ENCODE measurements at regions not wholly inside any gene's neighbourhood (a gene's known extent, or its start where the extent isn't known, plus 50 kb on each side); places are given as distances from the start of the nearest gene placed in this dataset.

DNA sequence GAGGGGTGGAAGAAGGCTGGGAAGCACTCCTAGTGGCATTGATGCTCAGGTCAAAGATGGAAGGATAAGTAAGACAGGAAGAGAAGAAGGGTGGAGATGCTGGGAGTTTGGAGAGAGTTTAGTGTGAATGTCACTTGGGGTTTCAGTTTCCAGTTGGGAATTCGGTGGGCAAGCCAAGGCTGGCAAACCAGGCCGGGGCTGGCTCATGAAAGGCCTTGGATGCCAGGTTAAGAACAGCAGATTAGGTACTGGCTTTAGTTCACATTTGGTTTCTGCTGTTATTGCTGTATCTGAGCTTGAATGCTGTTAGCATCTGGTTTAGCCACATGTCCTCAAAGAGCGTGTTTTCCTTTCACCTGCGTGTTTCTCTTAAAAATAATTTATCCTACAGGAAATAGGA is 69.6 kb downstream of the BLID start:
- TF ChIP-seq FOXP2 (optimal IDR thresholded peaks at IDR 0.05; ENCODE audit: borderline replicate concordance, extremely low read depth, extremely low read length, insufficient read depth), result no peak

DNA sequence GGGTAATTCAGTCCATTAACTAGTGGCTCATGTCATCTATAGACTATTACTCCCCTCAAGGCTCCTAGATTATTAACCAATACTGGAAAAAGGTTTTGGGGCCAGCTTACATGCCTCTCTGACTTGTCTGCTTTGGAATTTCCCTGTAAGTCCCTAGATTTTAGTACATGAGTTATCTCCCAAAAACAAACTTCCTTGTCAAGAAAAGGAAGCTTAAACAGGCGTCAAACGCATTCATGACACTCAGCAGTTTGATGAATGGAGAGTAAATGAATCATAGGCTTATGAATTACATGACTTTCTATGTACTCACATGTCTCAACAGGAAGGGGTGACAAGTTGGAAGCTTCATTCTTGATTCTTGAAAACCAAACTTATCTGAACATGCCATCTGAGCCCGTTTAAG is 70.8 kb downstream of the BLID start:
- TF ChIP-seq FOXP2 (optimal IDR thresholded peaks at IDR 0.05; ENCODE audit: borderline replicate concordance, extremely low read depth, extremely low read length, insufficient read depth) (no peak), SIN3A (IDR thresholded peaks at IDR 0.05; ENCODE audit: borderline replicate concordance, insufficient read depth, low read length) (peak; percentile 65; the same call in 1 of the 2 replicates), POLR2AphosphoS5 (IDR thresholded peaks at IDR 0.05; ENCODE audit: low read depth, low read length) (peak; percentile 54; the same call in 1 of the 2 replicates)

DNA sequence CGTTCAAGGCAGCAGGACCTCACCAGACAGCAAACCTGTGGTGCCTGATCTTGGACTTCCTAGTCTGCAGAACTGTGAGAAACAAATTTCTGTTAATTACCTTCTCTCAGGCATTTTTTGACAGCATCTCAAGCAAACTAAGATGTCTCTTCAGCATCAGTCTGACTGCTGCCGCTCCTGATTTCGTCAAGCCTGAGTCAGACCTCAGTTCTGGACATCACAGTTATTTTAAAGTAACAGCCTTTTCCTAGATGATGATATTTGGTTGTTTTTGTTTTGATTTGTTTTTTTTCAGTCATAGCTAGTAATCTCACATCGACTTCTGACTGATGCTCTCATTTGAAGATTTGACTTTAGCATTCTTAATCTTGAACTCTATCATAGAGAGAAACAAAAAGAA is 71.9 kb downstream of the BLID start:
- TF ChIP-seq FOXP2 (optimal IDR thresholded peaks at IDR 0.05; ENCODE audit: borderline replicate concordance, extremely low read depth, extremely low read length, insufficient read depth) (no peak), SIN3A (IDR thresholded peaks at IDR 0.05; ENCODE audit: borderline replicate concordance, insufficient read depth, low read length) (no peak), TAF1 (IDR thresholded peaks at IDR 0.05; ENCODE audit: borderline replicate concordance, insufficient read depth, low read length) (no peak), POLR2AphosphoS5 (IDR thresholded peaks at IDR 0.05; ENCODE audit: low read depth, low read length) (no peak; the same call in 1 of the 2 replicates)
- TF ChIP-seq, protein P1, sequence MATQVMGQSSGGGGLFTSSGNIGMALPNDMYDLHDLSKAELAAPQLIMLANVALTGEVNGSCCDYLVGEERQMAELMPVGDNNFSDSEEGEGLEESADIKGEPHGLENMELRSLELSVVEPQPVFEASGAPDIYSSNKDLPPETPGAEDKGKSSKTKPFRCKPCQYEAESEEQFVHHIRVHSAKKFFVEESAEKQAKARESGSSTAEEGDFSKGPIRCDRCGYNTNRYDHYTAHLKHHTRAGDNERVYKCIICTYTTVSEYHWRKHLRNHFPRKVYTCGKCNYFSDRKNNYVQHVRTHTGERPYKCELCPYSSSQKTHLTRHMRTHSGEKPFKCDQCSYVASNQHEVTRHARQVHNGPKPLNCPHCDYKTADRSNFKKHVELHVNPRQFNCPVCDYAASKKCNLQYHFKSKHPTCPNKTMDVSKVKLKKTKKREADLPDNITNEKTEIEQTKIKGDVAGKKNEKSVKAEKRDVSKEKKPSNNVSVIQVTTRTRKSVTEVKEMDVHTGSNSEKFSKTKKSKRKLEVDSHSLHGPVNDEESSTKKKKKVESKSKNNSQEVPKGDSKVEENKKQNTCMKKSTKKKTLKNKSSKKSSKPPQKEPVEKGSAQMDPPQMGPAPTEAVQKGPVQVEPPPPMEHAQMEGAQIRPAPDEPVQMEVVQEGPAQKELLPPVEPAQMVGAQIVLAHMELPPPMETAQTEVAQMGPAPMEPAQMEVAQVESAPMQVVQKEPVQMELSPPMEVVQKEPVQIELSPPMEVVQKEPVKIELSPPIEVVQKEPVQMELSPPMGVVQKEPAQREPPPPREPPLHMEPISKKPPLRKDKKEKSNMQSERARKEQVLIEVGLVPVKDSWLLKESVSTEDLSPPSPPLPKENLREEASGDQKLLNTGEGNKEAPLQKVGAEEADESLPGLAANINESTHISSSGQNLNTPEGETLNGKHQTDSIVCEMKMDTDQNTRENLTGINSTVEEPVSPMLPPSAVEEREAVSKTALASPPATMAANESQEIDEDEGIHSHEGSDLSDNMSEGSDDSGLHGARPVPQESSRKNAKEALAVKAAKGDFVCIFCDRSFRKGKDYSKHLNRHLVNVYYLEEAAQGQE (IDR thresholded peaks at IDR 0.05; ENCODE audit: insufficient read depth in 1 of 2, low read depth in 2 of 2, low read length in 2 of 2), result 0 out of 4 replicates have a peak, but pooled peaks of 1 of the 2 experiments have one; percentile 3

GRCh38 chr11:122042981-122043380 is 73.0 kb downstream of the BLID start:
- TF ChIP-seq FOXP2 (optimal IDR thresholded peaks at IDR 0.05; ENCODE audit: borderline replicate concordance, extremely low read depth, extremely low read length, insufficient read depth) (no peak), SIN3A (IDR thresholded peaks at IDR 0.05; ENCODE audit: borderline replicate concordance, insufficient read depth, low read length) (no peak), TAF1 (IDR thresholded peaks at IDR 0.05; ENCODE audit: borderline replicate concordance, insufficient read depth, low read length) (no peak), POLR2AphosphoS5 (IDR thresholded peaks at IDR 0.05; ENCODE audit: low read depth, low read length) (no peak)
- TF ChIP-seq, protein P1 (IDR thresholded peaks at IDR 0.05; ENCODE audit: insufficient read depth in 1 of 2, low read depth in 2 of 2, low read length in 2 of 2), result no peak

- TF ChIP-seq FOXP2 (optimal IDR thresholded peaks at IDR 0.05; ENCODE audit: borderline replicate concordance, extremely low read depth, extremely low read length, insufficient read depth), result no peak
- no peak for TF ChIP-seq TAF1 (IDR thresholded peaks at IDR 0.05; ENCODE audit: borderline replicate concordance, insufficient read depth, low read length)
- no peak; the same call in 1 of the 2 replicates for TF ChIP-seq SIN3A (IDR thresholded peaks at IDR 0.05; ENCODE audit: borderline replicate concordance, insufficient read depth, low read length)
Observed at GRCh38 chr11:122040464-122040863, 75.6 kb downstream of the BLID start.

DNA sequence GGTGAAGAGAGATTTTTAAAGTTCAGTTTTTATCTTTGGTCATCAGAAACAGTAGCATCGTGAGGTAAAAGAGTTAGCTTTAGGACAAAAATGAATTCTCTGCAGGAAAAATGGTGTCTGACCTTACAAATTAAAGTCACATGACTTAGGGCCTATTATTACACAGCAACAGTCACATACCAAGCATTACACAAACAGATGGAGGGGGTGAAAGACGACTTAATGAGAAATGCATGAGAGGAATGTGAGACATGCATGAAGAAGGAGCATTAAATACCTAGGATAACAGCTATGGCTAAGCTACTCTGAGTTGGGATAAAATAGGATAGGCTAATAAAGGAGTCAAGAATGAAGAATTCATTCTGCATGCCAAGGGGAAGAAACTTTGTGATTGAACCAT is 77.5 kb downstream of the BLID start:
- TF ChIP-seq FOXP2 (optimal IDR thresholded peaks at IDR 0.05; ENCODE audit: borderline replicate concordance, extremely low read depth, extremely low read length, insufficient read depth) (no peak), POLR2AphosphoS5 (IDR thresholded peaks at IDR 0.05; ENCODE audit: low read depth, low read length) (no peak), TAF1 (IDR thresholded peaks at IDR 0.05; ENCODE audit: borderline replicate concordance, insufficient read depth, low read length) (no peak), SIN3A (IDR thresholded peaks at IDR 0.05; ENCODE audit: borderline replicate concordance, insufficient read depth, low read length) (no peak)
- TF ChIP-seq, protein P1 (IDR thresholded peaks at IDR 0.05; ENCODE audit: insufficient read depth in 1 of 2, low read depth in 2 of 2, low read length in 2 of 2), result no peak

- TF ChIP-seq TAF1 (IDR thresholded peaks at IDR 0.05; ENCODE audit: borderline replicate concordance, insufficient read depth, low read length) (no peak), POLR2AphosphoS5 (IDR thresholded peaks at IDR 0.05; ENCODE audit: low read depth, low read length) (no peak), FOXP2 (optimal IDR thresholded peaks at IDR 0.05; ENCODE audit: borderline replicate concordance, extremely low read depth, extremely low read length, insufficient read depth) (no peak), SIN3A (IDR thresholded peaks at IDR 0.05; ENCODE audit: borderline replicate concordance, insufficient read depth, low read length) (no peak)
- TF ChIP-seq, protein P1 (IDR thresholded peaks at IDR 0.05; ENCODE audit: insufficient read depth in 1 of 2, low read depth in 2 of 2, low read length in 2 of 2), result no peak
Observed at GRCh38 chr11:122037911-122038310, 78.1 kb downstream of the BLID start.
